H1 (cell line): ENCODE measurements at regions not wholly inside any gene's neighbourhood (a gene's known extent, or its start where the extent isn't known, plus 50 kb on each side); places are given as distances from the start of the nearest gene placed in this dataset.
A peak's percentile ranks its signal among the peaks of the same experiment; 100 is the strongest.

ENCODE experiments used
- CTCF ChIA-PET: fragments of 300-600 bp; sonication (Branson Sonifier 250); formaldehyde crosslinking; loops from one replicate; lab custom pipeline; 2021; ENCODE audit not compliant: partially characterized antibody; lab: Charles Lee
- POLR2A ChIA-PET: fragments of 300-600 bp; sonication (Branson Sonifier 250); formaldehyde crosslinking; loops from one replicate; lab custom pipeline; 2021; ENCODE audit warnings: inconsistent platforms; ENCODE audit not compliant: partially characterized antibody; lab: Charles Lee
- DNase-seq, 2 experiments: peaks; one replicate each; pipeline versions ENCODE4 v3.0.0 to v3.0.0-alpha.2; 2010 to 2022; ENCODE audit warnings: low spot score in 2 of 2, low read depth in 1 of 2, mixed read lengths in 1 of 2
- FAIRE-seq: peaks from 2 replicates; lab custom pipeline; 2011; peaks lifted over from hg19 to GRCh38; lab: Jason Lieb, UNC
- H2AFZ ChIP-seq: 2 replicates; pipeline ENCODE4 v1.8.1; 2012; ENCODE audit warnings: low read length, inconsistent platforms
- H2AK5ac ChIP-seq: 2 replicates; pipeline ENCODE4 v1.6.1; 2013; ENCODE audit warnings: low read depth, low read length
- H2BK120ac ChIP-seq: replicated peaks from 2 replicates; pipeline ENCODE3; 2013; ENCODE audit warnings: low read depth, low read length, inconsistent platforms
- H2BK12ac ChIP-seq: 2 replicates; pipeline ENCODE4 v1.6.1; 2013; ENCODE audit warnings: low read depth, low read length
- H2BK15ac ChIP-seq: 2 replicates; pipeline ENCODE4 v1.6.1; 2013; ENCODE audit warnings: low read length
- H2BK20ac ChIP-seq: 2 replicates; pipeline ENCODE4 v1.6.1; 2013; ENCODE audit warnings: low read length
- H2BK5ac ChIP-seq: 2 replicates; pipeline ENCODE4 v1.6.1; 2013; ENCODE audit warnings: low read depth, low read length
- H3K14ac ChIP-seq: 2 replicates; pipeline ENCODE4 v1.6.1; 2013; ENCODE audit warnings: inconsistent platforms; ENCODE audit not compliant: insufficient read length
- H3K18ac ChIP-seq: 2 replicates; pipeline ENCODE4 v1.6.1; 2013; ENCODE audit warnings: low read length; ENCODE audit errors: extremely low read depth
- H3K23ac ChIP-seq: 2 replicates; pipeline ENCODE4 v1.6.1; 2013; ENCODE audit warnings: inconsistent platforms; ENCODE audit not compliant: insufficient read length
- H3K23me2 ChIP-seq: 2 replicates; pipeline ENCODE4 v1.6.1; 2013; ENCODE audit warnings: low read depth, low read length
- H3K27ac ChIP-seq: 2 replicates; pipeline ENCODE4 v1.6.1; 2011; ENCODE audit warnings: low read depth, low read length, inconsistent platforms
- H3K27me3 ChIP-seq, 4 experiments: replicated peaks in 1 of 4; 1 replicate in 1 of 4; 2 replicates in 3 of 4; pipeline versions ENCODE4 v1.6.1 to v1.8.1; 2011 to 2013; ENCODE audit warnings: low read length in 3 of 4, mild to moderate bottlenecking in 3 of 4, inconsistent platforms in 2 of 4, mixed read lengths in 2 of 4, moderate library complexity in 1 of 4; ENCODE audit not compliant: control insufficient read depth in 3 of 4, insufficient read depth in 3 of 4; ENCODE audit errors: extremely low read depth in 1 of 4
- H3K36me3 ChIP-seq, 4 experiments: 2 replicates each; pipeline versions ENCODE4 v1.6.1 to v1.8.1; 2011 to 2013; ENCODE audit warnings: mild to moderate bottlenecking in 4 of 4, low read length in 3 of 4, moderate library complexity in 2 of 4, control low read depth in 1 of 4, inconsistent platforms in 1 of 4; ENCODE audit not compliant: insufficient read depth in 4 of 4, control insufficient read depth in 2 of 4
- H3K4ac ChIP-seq: replicated peaks from 2 replicates; pipeline ENCODE3; 2013; ENCODE audit warnings: low read length, low read depth, mixed read lengths, inconsistent platforms; ENCODE audit not compliant: insufficient read length
- H3K4me1 ChIP-seq, 4 experiments: replicated peaks in 1 of 4; 1 replicate in 1 of 4; 2 replicates in 3 of 4; pipeline versions ENCODE4 v1.6.1 to v1.8.1; 2011 to 2013; ENCODE audit warnings: low read length in 3 of 4, inconsistent platforms in 2 of 4, mixed read lengths in 1 of 4; ENCODE audit not compliant: insufficient read depth in 4 of 4, control insufficient read depth in 3 of 4
- H3K4me2 ChIP-seq, 2 experiments: 2 replicates each; pipeline versions ENCODE4 v1.6.1 to v1.8.1; 2011 to 2013; ENCODE audit warnings: low read depth in 2 of 2, low read length in 2 of 2, control low read depth in 1 of 2, inconsistent platforms in 1 of 2, mild to moderate bottlenecking in 1 of 2; ENCODE audit not compliant: insufficient read depth in 1 of 2
- H3K4me3 ChIP-seq, 4 experiments: fragments of 200-600, 300-600 bp in 1 of 4; sonication (generic), shearing (Covaris generic), sonication (Bioruptor Twin) in 1 of 4; 2 replicates each; pipeline versions ENCODE4 v1.5.1 to v1.8.1; 2011 to 2016; ENCODE audit warnings: low read length in 4 of 4, low read depth in 3 of 4, control low read depth in 2 of 4, inconsistent platforms in 2 of 4, mild to moderate bottlenecking in 2 of 4, mixed read lengths in 1 of 4, moderate library complexity in 1 of 4; ENCODE audit not compliant: insufficient read depth in 2 of 4; ENCODE audit errors: extremely low read depth in 1 of 4
- H3K56ac ChIP-seq: replicated peaks from 2 replicates; pipeline ENCODE3; 2013; ENCODE audit warnings: low read depth, mild to moderate bottlenecking, mixed read lengths, low read length, inconsistent platforms; ENCODE audit not compliant: insufficient read length
- H3K79me1 ChIP-seq: 2 replicates; pipeline ENCODE4 v1.6.1; 2013; ENCODE audit warnings: low read depth, low read length, control low read depth
- H3K79me2 ChIP-seq, 2 experiments: 2 replicates each; pipeline versions ENCODE4 v1.6.1 to v1.8.1; 2012 to 2013; ENCODE audit warnings: low read length in 2 of 2, mild to moderate bottlenecking in 2 of 2, inconsistent platforms in 1 of 2; ENCODE audit not compliant: insufficient read depth in 2 of 2, control insufficient read depth in 1 of 2
- H3K9ac ChIP-seq, 4 experiments: replicated peaks in 1 of 4; 1 replicate in 1 of 4; 2 replicates in 3 of 4; pipeline versions ENCODE4 v1.6.1 to v1.8.1; 2011 to 2013; ENCODE audit warnings: low read depth in 3 of 4, low read length in 3 of 4, control low read depth in 2 of 4, mild to moderate bottlenecking in 2 of 4, moderate library complexity in 2 of 4, inconsistent platforms in 1 of 4; ENCODE audit errors: extremely low read depth in 1 of 4
- H3K9me3 ChIP-seq, 2 experiments: 2 replicates each; pipeline versions ENCODE4 v1.6.1 to v1.8.1; 2012 to 2013; ENCODE audit warnings: mild to moderate bottlenecking in 2 of 2, moderate library complexity in 2 of 2, control low read depth in 1 of 2, inconsistent platforms in 1 of 2, low read depth in 1 of 2, low read length in 1 of 2, mixed read lengths in 1 of 2; ENCODE audit not compliant: insufficient read depth in 2 of 2
- H4K20me1 ChIP-seq, 2 experiments: replicated peaks in 1 of 2; 2 replicates each; pipeline versions ENCODE3 to v1.8.1; 2011 to 2013; ENCODE audit warnings: inconsistent platforms in 2 of 2, low read length in 2 of 2, mild to moderate bottlenecking in 1 of 2; ENCODE audit not compliant: insufficient read depth in 2 of 2, control insufficient read depth in 1 of 2
- H4K5ac ChIP-seq: 2 replicates; pipeline ENCODE4 v1.6.1; 2013; ENCODE audit warnings: low read length, low read depth, mixed read lengths, inconsistent platforms; ENCODE audit not compliant: insufficient read length
- H4K8ac ChIP-seq: 2 replicates; pipeline ENCODE4 v1.8.0; 2013; ENCODE audit warnings: mild to moderate bottlenecking, moderate library complexity, low read length, inconsistent platforms; ENCODE audit not compliant: insufficient read depth; ENCODE audit errors: extremely low read depth
- H4K91ac ChIP-seq: replicated peaks from 2 replicates; pipeline ENCODE3; 2013; ENCODE audit warnings: low read length, mixed read lengths, inconsistent platforms; ENCODE audit not compliant: insufficient read length
- CEBPB ChIP-seq: IDR thresholded peaks from 2 replicates; pipeline ENCODE4 v1.6.1; 2012; ENCODE audit warnings: low read depth, low read length
- WGBS, 2 experiments: shearing (Covaris generic) in 1 of 2; methylation state at CpG; one replicate each; pipeline versions ENCODE4 v1.1.6 to v1.1.7; 2013 to 2015; ENCODE audit warnings: low lambda C conversion rate in 2 of 2, mixed read lengths in 2 of 2, inconsistent platforms in 1 of 2, low coverage in 1 of 2, missing lambda C conversion rate in 1 of 2; ENCODE audit not compliant: insufficient replicate concordance in 2 of 2, insufficient coverage in 1 of 2, insufficient read length in 1 of 2; ENCODE audit errors: extremely low coverage in 1 of 2, missing lambda C conversion rate in 1 of 2; 5-methylcytosine and 5-hydroxymethylcytosine counted together
- TF ChIP-seq, protein P1 (sequence below), 3 experiments: IDR thresholded peaks; 1 replicate in 2 of 3; 2 replicates in 1 of 3; pipeline versions ENCODE4 v1.5.1 to v1.6.1; 2011; ENCODE audit warnings: low read length in 3 of 3, mild to moderate bottlenecking in 3 of 3, inconsistent platforms in 2 of 3, low read depth in 1 of 3, moderate library complexity in 1 of 3; ENCODE audit not compliant: insufficient read depth in 1 of 3; ENCODE audit errors: control extremely low read depth in 1 of 3

DNA sequence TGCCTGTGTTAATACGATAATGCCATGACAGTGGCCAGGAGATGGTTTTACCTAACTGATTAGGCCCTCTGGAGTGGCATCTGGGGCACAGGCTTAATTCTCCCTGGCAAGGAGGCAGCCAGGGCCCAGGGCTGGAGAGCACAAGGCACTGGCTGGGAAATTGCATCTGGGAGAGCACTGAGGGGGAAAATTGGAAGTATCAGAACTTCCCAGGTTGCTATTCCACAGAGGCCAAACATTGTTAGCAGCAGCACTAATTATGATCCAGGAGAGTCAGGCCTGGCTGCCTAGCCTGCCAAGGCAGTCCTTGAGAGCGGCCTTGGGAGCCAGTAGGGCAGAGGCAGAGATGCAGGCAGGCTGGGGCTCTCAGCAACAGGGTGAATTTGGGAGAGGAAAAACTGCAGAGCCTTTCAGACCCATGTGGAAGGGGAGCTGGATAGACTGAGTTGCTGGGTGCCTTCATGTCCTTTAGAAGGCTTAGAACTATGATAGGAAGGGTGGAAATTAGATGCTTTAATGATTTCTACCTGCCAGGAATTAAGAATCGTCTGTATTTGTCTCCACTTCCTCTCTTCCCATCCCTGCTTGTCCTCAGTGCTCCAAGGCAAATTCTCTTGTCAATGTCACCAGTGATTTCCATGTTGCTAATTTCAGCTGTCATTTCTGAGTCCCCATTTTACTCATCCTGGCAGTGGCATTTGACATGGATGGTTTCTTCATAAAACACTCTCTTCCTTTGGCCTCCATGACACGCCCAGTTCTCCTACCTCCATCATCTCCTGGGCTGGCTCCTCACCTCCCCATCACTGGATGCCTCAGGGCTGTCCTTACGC lies 56.1 kb upstream of the HSPA9 start:
- Histone ChIP-seq H2BK5ac (no peak overlapping the region), H3K4me2 (no peak overlapping the region), H2AFZ (no peak overlapping the region), H3K79me1 (no peaks in the 10 kb centered on the region), H3K23me2 (no peaks in the 10 kb centered on the region), H3K9ac (no peak overlapping the region), H2BK12ac (no peak overlapping the region), H3K9me3 (no peaks in the 10 kb centered on the region), H3K27ac (no peak overlapping the region), H3K56ac (no peak overlapping the region), H3K4me1 (no peaks in the 10 kb centered on the region; a peak in 1 of 7 replicates), H2BK120ac (no peak overlapping the region), H4K5ac (no peak overlapping the region), H4K8ac (peak overlapping the region; percentile 23; the same call in 1 of the 2 replicates), H3K18ac (no peak overlapping the region; the same call in 1 of the 2 replicates), H3K4ac (no peak overlapping the region), H4K91ac (no peak overlapping the region), H3K14ac (no peak overlapping the region), H2BK20ac (no peak overlapping the region), H3K79me2 (no peaks in the 10 kb centered on the region), H2BK15ac (no peak overlapping the region), H4K20me1 (no peaks in the 10 kb centered on the region), H3K4me3 (no peak overlapping the region), H3K27me3 (no peaks in the 10 kb centered on the region), H2AK5ac (no peak overlapping the region), H3K23ac (no peak overlapping the region), H3K36me3 (no peaks in the 10 kb centered on the region)
- POLR2A ChIA-PET, result interaction anchor here (1.7 kb wide), 1 partner anchor 93 kb away, joined by 4 read pairs; no protein-coding TSS in a partner anchor
- CTCF ChIA-PET, result interaction anchor here (1.1 to 17.1 kb wide), 4 partner anchors 19 to 52 kb away, joined by 3 to 192 read pairs (median 4); no protein-coding TSS in a partner anchor
- DNase-seq, result no peak
- TF ChIP-seq, protein P1, sequence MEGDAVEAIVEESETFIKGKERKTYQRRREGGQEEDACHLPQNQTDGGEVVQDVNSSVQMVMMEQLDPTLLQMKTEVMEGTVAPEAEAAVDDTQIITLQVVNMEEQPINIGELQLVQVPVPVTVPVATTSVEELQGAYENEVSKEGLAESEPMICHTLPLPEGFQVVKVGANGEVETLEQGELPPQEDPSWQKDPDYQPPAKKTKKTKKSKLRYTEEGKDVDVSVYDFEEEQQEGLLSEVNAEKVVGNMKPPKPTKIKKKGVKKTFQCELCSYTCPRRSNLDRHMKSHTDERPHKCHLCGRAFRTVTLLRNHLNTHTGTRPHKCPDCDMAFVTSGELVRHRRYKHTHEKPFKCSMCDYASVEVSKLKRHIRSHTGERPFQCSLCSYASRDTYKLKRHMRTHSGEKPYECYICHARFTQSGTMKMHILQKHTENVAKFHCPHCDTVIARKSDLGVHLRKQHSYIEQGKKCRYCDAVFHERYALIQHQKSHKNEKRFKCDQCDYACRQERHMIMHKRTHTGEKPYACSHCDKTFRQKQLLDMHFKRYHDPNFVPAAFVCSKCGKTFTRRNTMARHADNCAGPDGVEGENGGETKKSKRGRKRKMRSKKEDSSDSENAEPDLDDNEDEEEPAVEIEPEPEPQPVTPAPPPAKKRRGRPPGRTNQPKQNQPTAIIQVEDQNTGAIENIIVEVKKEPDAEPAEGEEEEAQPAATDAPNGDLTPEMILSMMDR (IDR thresholded peaks at IDR 0.05; ENCODE audit: control extremely low read depth in 1 of 3, insufficient read depth in 1 of 3, low read depth in 1 of 3, low read length in 3 of 3), result no peak
- no peak for TF ChIP-seq CEBPB
- 82% methylated on average over 5 of the region's 5 CpGs; no CpG with 5 or more reads in 1 of the 2 experiments for WGBS, 2 experiments
- no peak for FAIRE-seq
